ENCODE measurements at regions not wholly inside any gene's neighbourhood (a gene's known extent, or its start where the extent isn't known, plus 50 kb on each side); places are given as distances from the start of the nearest gene placed in this dataset.

- no peak for TF ChIP-seq CHD7 (IDR thresholded peaks at IDR 0.05; ENCODE audit: insufficient replicate concordance, low read length)
- TF ChIP-seq TAF7 (optimal IDR thresholded peaks at IDR 0.05; ENCODE audit: borderline replicate concordance, low read depth, low read length), result no peak
- TF ChIP-seq, protein P1, sequence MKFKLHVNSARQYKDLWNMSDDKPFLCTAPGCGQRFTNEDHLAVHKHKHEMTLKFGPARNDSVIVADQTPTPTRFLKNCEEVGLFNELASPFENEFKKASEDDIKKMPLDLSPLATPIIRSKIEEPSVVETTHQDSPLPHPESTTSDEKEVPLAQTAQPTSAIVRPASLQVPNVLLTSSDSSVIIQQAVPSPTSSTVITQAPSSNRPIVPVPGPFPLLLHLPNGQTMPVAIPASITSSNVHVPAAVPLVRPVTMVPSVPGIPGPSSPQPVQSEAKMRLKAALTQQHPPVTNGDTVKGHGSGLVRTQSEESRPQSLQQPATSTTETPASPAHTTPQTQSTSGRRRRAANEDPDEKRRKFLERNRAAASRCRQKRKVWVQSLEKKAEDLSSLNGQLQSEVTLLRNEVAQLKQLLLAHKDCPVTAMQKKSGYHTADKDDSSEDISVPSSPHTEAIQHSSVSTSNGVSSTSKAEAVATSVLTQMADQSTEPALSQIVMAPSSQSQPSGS (IDR thresholded peaks at IDR 0.05; ENCODE audit: low read length), result no peak
- TF ChIP-seq CREB1 (IDR thresholded peaks at IDR 0.05), result no peak
- TF ChIP-seq NANOG (IDR thresholded peaks at IDR 0.05; ENCODE audit: insufficient read depth, low read depth, low read length, poor library complexity, severe bottlenecking), result no peak
- TF ChIP-seq CEBPB (IDR thresholded peaks at IDR 0.05; ENCODE audit: low read depth, low read length), result no peak
- no peak for TF ChIP-seq CHD1 (IDR thresholded peaks at IDR 0.05; ENCODE audit: low read depth, low read length)
- TF ChIP-seq SIN3A (conservative IDR thresholded peaks at IDR 0.05 in 1 of 2, IDR thresholded peaks at IDR 0.05 in 1 of 2; ENCODE audit: low read depth in 1 of 2, low read length in 2 of 2), result no peak
Measured at GRCh38 chr9:26244661-26245451, 566.6 kb upstream of the TUSC1 start (continued).
